ENCODE measurements at regions not wholly inside any gene's neighbourhood (a gene's known extent, or its start where the extent isn't known, plus 50 kb on each side); places are given as distances from the start of the nearest gene placed in this dataset.

- peak; percentile 12 to 42 for DNase-seq (ENCODE audit: low read depth in 1 of 2, low spot score in 1 of 2)
- no peaks in the 10 kb centered on the region for H3K27me3 ChIP-seq (ENCODE audit: insufficient read depth, poor library complexity, severe bottlenecking)
- H3K27ac ChIP-seq (replicated peaks): peak overlapping the region; percentile 19; the same call in 1 of the 2 replicates
- TF ChIP-seq SPI1 (IDR thresholded peaks at IDR 0.05; ENCODE audit: borderline replicate concordance, low read depth): peak; percentile 95
- peak; percentile 59; the same call in 1 of the 2 replicates for TF ChIP-seq GABPA (IDR thresholded peaks at IDR 0.05; ENCODE audit: low read depth)
- TF ChIP-seq POLR2AphosphoS5 (IDR thresholded peaks at IDR 0.05; ENCODE audit: low read depth): peak; percentile 76; the same call in 1 of the 2 replicates
- TF ChIP-seq REST (IDR thresholded peaks at IDR 0.05; ENCODE audit: insufficient replicate concordance, low read depth): peak; percentile 23
- TF ChIP-seq CTCF (IDR thresholded peaks at IDR 0.05; ENCODE audit: insufficient read depth, low read length): no peak
- no peak overlapping the region for H3K4me3 ChIP-seq (replicated peaks; ENCODE audit: insufficient read depth, low read length)
These were observed 1335.9 kb downstream of the TBC1D22A start for GRCh38 chr22:48098243-48098920.

- Histone ChIP-seq H3K4me3 (replicated peaks; ENCODE audit: insufficient read depth, low read length) (no peak overlapping the region), H3K27ac (replicated peaks) (no peak overlapping the region), H3K27me3 (ENCODE audit: insufficient read depth, poor library complexity, severe bottlenecking) (no peaks in the 10 kb centered on the region)
- TF ChIP-seq GABPA (IDR thresholded peaks at IDR 0.05; ENCODE audit: low read depth) (no peak), SPI1 (IDR thresholded peaks at IDR 0.05; ENCODE audit: borderline replicate concordance, low read depth) (no peak), REST (IDR thresholded peaks at IDR 0.05; ENCODE audit: insufficient replicate concordance, low read depth) (no peak), CTCF (IDR thresholded peaks at IDR 0.05; ENCODE audit: insufficient read depth, low read length) (no peak)
- no peak for DNase-seq (ENCODE audit: low read depth in 1 of 2, low spot score in 1 of 2)
These were observed 1335.3 kb downstream of the TBC1D22A start for GRCh38 chr22:48097723-48098122.

GRCh38 chr22:48096851-48097665 is 1334.6 kb downstream of the TBC1D22A start:
- DNase-seq (ENCODE audit: low read depth in 1 of 2, low spot score in 1 of 2): no peak
- no peak overlapping the region for H3K27ac ChIP-seq (replicated peaks)
- TF ChIP-seq CTCF (IDR thresholded peaks at IDR 0.05; ENCODE audit: insufficient read depth, low read length) (no peak), SPI1 (IDR thresholded peaks at IDR 0.05; ENCODE audit: borderline replicate concordance, low read depth) (no peak)

More at GRCh38 chr22:48096851-48097665, 1334.6 kb downstream of the TBC1D22A start:
- Histone ChIP-seq H3K4me3 (replicated peaks; ENCODE audit: insufficient read depth, low read length) (no peak overlapping the region), H3K27me3 (ENCODE audit: insufficient read depth, poor library complexity, severe bottlenecking) (no peaks in the 10 kb centered on the region)

Measured in HL-60 (cell line).